Endometrial microvascular endothelial cells (primary cell): ENCODE measurements at regions not wholly inside any gene's neighbourhood (a gene's known extent, or its start where the extent isn't known, plus 50 kb on each side); places are given as distances from the start of the nearest gene placed in this dataset.
"Not testable (repeated sequence)": the region's sequence is repeated elsewhere in the genome, so short reads cannot be mapped to it uniquely, and the experiment has no call there.

ENCODE experiments used
- in situ Hi-C: cut with HindIII; loops from 2 replicates; pipeline ENCODE4 v1.10.0; 2017; ENCODE audit warnings: low sequenced_read_pairs, low pct_unique_long_range_greater_than_20kb; ENCODE audit errors: inconsistent ontology term

DNA sequence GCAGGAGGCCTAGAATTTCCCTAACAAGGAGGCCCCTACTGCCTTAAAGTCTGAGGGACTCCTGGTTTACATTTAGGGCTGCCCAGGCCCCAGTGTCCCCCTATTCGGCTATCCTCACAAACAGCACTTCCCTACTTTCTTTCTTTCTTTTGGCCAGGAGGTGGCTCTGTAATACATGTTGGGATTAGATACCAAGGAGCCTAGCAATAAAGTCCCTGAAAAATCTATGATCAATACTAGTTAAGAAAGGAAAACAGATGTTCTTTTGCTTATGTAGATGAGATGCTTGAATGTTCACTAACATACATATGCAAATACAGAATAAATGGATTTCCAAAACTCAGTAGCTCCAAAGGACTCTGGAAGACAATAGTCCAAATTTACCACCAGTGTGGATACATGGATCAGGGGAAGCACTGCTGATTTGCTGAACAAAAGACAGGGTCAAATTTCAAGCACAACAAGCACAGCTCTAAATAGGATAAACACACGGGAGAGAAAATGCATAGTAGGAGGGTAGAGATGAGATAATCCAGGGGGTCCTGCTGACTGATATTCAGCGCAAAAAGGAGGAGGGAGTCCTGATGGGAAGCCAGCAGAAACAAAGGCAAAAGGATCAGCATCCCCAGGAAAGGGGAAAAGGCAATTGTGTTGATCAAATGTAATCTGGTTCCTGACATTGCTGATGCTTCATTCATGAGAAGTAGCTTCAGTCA, 240.0 kb downstream of the NUF2 start:
- in situ Hi-C loops, result no loop called here

GRCh38 chr1:163562355-163562754, 240.6 kb downstream of the NUF2 start:
- in situ Hi-C loops, result no loop called here

- in situ Hi-C loops, result no loop called here
Observed at GRCh38 chr1:163565166-163565565, 243.4 kb downstream of the NUF2 start.

- in situ Hi-C loops, result no loop called here
Observed at GRCh38 chr1:163570071-163570470, 248.3 kb downstream of the NUF2 start.

- in situ Hi-C loops, result no loop called here
Observed at GRCh38 chr1:163571950-163572349, 250.2 kb downstream of the NUF2 start.

GRCh38 chr1:163574119-163574518, 252.4 kb downstream of the NUF2 start:
- in situ Hi-C loops, result no loop called here

DNA sequence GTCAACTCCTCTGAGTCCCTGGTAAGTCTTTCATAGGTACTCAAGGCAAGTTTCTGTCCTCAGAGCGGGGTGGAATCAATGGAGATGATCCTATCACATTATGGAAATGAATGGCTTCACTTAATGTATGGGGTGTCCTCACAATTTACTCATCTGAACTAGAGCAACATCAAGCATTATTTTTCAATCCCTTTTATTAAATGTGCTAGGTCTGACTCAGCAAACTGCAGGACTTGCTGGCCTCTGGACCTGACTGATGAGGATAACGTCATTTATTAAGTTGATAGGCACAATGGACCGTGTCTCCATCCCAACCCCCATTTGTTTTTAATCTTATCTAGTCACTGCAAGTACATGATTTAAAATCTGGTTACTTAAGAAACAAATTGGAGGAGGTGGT, 259.2 kb downstream of the NUF2 start:
- in situ Hi-C loops, result no loop called here

GRCh38 chr1:163583661-163584181, 262.0 kb downstream of the NUF2 start:
- in situ Hi-C loops, result no loop called here

DNA sequence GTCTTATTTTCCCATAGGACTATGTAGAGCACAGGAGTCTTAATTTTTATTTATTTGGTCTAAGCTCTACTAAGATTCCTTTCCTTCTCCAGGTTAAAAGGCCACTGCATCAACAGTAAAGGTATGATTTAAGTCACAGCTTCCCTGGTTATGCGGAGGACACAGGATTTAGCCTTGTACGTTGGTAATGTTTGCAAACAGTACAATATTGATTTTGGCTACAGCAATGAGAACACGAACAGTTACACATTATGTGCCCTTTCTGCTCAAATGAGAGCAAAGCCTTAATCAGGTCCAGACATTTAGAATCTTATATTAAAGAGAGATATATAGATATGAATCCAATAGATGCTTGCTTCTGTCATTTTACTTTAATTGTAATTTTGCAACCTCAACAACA, 264.0 kb downstream of the NUF2 start:
- in situ Hi-C loops, result no loop called here

- in situ Hi-C loops, result no loop called here
Observed at GRCh38 chr1:163588796-163589195, 267.0 kb downstream of the NUF2 start.

- in situ Hi-C loops, result no loop called here
Observed at GRCh38 chr1:163589735-163590134, 268.0 kb downstream of the NUF2 start.

GRCh38 chr1:163591131-163591530, 269.4 kb downstream of the NUF2 start:
- in situ Hi-C loops, result not testable (repeated sequence)

DNA sequence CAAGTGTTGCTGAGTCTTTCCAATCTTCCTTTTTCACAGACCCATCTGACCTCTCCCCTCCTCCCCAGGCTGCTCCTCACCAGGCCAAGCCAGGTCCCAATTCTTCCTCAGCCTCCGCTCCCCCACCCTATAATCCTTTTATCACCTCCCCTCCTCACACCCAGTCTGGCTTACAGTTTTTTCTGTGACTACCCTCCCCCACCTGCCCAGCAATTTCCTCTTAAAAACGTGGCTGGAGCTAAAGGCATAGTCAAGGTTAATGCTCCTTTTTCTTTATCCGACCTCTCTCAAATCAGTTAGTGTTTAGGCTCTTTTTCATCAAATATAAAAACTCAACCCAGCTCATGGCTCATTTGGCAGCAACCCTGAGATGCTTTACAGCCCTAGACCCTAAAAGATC, 270.9 kb downstream of the NUF2 start:
- in situ Hi-C loops, result not testable (repeated sequence)

DNA sequence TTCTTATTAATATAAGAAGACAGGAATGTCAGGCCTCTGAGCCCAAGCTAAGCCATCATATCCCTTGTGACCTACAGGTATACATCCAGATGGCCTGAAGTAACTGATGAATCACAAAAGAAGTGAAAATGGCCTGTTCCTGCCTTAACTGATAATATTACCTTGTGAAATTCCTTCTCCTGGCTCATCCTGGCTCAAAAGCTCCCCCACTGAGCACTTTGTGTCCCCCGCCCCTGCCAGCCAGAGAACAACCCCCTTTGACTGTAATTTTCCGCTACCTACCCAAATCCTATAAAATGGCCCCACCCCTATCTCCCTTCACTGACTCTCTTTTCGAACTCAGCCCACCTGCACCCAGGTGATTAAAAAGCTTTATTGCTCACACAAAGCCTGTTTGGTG, 274.4 kb downstream of the NUF2 start:
- in situ Hi-C loops, result not testable (repeated sequence)

GRCh38 chr1:163596541-163597258, 274.9 kb downstream of the NUF2 start:
- in situ Hi-C loops, result no loop called here

- in situ Hi-C loops, result no loop called here
Observed at GRCh38 chr1:163604321-163604720, 282.6 kb downstream of the NUF2 start.

DNA sequence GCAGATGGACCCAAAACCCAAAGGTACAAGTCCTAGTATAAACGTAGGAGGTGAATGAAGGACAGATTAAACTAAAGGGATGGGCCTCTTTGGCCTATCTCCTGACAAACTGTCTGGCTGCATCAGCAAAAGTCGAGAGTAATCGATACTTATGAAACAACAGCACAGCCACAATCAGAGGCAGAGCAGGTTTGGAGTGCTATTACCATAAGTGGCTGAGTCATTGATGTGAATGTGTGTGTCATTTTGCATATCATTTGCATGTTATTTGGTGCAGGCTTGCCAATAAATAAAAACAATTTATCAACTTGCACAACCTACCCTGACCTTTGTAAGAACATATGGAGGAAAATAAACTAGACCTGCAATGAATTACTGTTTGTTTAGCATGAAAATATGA, 283.1 kb downstream of the NUF2 start:
- in situ Hi-C loops, result no loop called here

GRCh38 chr1:163608979-163609378, 287.2 kb downstream of the NUF2 start:
- in situ Hi-C loops, result no loop called here

DNA sequence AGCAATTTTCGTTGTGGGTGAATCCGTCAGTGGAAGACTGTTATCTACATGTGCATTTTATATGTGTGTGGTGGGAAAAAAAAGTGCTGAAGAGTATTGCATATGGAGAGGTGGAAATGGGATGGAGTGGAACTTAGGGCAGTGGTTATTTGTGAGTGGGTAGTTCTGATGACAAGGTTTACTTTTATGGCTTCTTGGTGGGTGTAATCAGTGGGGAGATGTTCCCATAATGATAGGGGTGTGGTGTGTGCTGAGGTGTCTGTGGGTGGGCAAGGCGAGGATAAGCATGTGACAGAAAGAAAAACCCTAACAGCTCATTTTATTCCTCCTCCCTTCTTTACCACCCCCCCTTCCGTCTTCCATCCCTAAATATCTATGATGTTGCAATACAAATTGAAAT, 288.1 kb downstream of the NUF2 start:
- in situ Hi-C loops, result no loop called here

GRCh38 chr1:163610486-163610885, 288.7 kb downstream of the NUF2 start:
- in situ Hi-C loops, result no loop called here
